ENCODE measurements at regions not wholly inside any gene's neighbourhood (a gene's known extent, or its start where the extent isn't known, plus 50 kb on each side); places are given as distances from the start of the nearest gene placed in this dataset.
A peak's percentile ranks its signal among the peaks of the same experiment; 100 is the strongest.

DNA sequence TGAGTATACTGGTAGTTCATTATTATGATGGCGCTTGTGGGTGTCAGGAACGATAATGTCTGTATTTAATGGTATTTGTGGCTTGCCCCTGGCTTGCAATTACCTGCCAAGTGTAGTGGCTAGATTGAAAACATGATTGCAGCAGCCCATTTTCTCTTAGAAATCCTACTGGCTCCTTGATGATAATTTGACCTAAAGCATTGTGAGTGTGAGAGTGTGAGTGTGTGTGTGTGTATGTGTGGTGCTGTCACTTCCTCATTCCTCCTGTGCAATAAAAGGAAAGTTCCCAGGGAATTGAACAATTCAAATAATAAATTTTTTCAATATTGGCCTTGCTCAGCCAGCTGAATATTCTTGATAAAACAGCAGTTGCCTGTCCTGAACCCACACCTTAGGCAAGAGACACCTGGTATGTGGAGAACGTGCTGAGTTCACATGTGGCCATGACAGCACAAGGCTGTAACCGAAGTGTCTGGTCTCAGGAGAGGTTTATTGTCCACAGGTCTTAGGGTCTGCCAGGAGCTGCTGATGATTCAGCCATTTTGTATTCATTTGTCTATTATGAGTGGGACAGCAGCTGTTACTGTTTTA lies 193.3 kb downstream of the CD47 start:
- DNase-seq (ENCODE audit: low read depth), result peak; percentile 45

DNA sequence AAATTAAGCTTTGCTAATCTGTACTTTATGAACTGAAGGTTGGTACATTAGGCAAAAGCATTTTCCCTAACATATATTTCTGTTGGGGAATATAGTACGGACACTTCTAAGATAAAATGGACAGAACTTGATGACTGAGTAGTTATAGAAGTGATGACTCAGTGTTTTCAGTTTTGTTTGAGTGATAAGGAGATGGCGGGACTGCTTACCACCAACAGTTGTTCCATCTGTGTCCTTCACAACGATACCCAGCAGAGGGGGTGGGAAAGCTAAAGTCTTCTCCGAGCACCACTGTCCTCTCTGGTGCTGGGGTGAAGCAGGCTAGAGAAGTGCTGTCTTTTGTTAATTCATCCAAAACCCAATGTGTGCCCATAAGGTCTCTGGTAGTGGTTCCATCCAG lies 195.8 kb downstream of the CD47 start:
- DNase-seq (ENCODE audit: low read depth), result no peak

DNA sequence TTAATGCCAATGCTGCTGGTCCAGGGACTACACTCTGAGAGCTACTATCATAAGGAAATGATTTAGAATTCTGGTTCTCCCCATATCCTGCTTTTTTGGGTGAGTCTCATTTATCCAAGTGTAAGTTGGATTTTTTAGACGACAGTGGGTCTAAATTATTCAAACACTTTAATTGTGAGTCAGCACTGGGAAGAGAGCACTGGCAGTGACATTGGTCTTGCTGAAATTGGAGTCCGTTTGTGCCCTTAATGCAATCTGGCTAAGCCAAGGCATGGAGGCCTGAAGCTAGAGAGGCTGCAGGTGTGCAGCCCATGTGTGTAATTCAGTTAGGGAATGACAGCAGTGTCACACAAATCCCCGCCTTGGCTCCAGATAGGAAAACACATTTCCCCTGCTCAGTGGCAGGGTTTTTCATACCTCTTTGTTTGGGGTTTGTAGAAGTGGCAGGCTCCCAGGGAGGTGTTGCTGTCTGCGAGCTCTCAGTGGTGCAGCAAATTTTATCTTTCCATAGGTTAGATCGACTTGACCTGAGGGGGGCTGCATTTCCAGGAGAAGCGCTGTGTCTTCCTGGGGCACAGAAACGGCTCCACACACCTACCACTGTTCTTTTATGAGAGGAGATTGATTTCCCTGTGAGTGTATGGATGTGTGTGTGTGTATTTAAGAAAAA lies 197.7 kb downstream of the CD47 start:
- DNase-seq (ENCODE audit: low read depth), result peak; percentile 75

DNA sequence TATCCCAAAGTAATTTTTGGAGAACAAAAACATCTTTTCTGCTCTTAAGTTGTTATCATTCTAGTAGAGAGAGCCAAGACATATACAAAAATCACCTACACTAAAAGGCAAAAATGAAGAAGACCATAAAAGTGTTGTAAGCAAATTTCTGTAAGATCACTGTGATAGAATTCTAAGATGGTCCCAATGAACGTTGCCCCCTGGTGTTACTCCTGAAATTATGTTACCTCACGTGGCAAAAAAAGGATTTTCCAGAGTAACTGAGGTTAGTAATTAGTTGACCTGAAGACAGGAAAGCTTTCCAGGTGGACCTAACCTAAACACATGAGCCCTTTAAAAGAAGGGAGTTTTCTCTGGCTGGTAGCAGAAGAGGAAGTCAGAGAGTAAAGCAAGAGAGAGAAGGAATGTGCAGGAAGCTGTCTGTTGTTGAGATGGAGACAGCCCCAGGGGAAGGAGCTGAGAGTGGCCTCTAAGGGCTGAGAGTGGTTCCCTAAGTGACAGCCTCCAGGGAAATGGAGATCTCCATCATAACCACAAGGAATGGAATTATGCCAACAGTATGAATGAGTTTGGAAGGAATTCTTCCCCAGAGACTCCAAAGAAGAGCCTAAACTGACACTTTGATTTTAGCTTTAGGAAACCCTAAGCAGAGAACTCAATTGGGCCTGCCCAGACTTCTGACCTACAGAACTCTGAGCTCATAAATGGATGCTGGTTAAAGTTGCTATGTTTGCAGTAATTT lies 205.9 kb downstream of the CD47 start:
- DNase-seq (ENCODE audit: low read depth), result peak; percentile 98

DNA sequence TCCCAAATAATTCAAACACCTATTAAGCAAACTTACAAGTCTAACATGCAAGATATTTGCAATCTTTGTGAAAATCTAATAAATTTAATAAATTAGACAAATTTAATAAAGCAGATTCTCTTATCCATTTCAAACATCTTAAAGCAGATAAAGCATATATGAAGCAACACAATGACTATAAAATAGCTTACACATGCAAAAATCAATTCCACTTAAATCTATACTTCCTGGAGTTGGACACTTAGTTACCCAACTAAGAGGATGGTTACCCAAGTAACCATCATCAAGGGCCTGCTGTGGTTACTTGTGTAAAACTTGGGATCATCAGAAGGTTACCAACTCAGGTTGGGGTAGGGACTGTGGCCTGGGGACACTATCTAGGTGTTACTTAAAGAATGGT lies 206.8 kb downstream of the CD47 start:
- DNase-seq (ENCODE audit: low read depth), result no peak

DNA sequence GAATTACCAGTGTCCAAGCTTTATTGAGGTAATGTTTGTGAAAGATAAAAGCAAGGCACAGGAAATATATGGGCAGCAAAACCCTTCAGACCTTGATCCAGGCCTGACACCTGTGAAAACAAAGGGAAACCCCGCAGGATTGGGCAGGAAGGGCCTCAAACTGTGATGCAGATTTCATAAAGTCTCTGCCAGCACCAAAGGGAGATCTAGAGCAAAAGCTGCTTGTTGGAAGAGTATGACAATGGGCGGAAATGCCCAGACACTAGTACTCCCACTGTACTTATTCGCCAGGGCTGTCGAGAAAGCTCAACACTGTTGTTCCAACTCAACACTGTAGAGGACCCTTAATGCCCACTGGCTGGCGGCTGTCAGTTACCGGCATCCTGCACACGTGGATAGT lies 207.9 kb downstream of the CD47 start:
- no peak for DNase-seq (ENCODE audit: low read depth)

DNA sequence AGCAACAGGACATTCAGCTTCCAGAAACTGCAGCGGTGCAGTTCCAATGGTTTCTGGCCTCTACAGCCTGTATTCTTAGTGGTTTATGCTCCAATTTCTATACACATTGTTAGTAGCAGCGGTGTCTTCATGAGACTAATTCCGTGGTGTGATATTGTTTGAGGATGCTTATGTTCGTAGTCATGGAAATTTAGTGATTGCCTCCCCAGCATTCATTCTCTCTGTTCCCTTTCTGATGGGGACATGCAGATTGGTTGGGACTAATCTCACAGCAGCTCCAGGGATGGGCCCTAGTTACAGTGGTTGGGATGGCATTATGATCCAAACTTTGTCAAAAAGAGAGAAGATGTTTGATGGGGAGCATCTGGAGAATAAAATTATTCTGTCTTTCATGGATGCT lies 208.6 kb downstream of the CD47 start:
- no peak for DNase-seq (ENCODE audit: low read depth)

DNA sequence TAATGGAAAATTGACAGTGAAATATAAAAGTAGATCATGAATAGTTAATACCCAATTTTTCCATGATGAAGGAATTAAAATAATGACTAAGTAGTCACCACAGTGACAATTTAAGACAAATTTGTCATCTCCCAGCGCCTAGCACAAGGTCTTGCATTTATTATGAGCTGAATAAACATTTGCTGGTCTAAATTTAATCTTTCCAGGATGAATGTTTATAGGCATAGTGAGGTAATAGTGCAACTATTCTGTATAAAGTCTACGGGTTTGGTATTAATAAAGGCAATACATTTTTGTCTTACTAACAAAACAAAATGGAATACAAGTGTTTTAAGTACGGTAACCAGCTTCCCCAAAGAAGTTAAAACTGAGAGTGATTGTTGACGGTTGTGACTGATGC lies 209.3 kb downstream of the CD47 start:
- peak; percentile 34 for DNase-seq (ENCODE audit: low read depth)

DNA sequence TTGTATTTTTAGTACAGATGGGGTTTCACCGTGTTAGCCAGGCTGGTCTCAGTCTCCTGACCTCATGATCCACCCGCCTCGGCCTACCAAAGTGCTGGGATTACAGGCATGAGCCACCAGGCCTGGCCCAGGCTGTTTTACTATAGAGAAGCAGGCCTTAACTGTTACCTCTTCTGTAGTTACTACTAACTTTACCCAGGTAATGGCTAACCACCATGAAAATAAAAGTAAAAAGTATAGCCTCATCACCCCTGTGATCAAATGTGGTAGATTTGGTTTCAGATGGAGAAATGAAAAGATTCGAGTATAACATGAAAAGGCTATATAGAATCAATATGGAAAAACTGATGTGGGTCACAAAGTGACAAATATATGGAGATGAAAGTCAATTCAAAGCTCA lies 210.1 kb downstream of the CD47 start:
- no peak for DNase-seq (ENCODE audit: low read depth)

DNA sequence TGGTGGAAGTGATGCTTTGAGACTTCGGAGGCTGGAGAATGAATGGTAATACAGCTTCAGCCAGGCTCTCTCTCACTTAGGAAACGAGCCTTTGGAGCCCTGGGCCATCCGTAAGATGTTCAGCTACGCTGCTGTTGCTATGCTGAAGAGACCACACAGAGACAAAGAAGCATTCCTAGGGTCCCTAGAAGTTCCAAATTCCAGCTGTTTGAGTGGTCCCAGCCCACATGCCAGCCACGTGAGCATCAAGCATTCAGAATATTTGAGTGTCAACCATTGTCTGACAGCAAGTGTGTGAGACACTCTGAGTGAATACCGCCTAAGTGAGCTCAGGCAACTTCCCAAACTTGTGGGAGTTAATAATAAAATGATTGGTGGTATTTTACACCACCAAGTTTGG lies 212.9 kb downstream of the CD47 start:
- DNase-seq (ENCODE audit: low read depth), result peak; percentile 2

DNA sequence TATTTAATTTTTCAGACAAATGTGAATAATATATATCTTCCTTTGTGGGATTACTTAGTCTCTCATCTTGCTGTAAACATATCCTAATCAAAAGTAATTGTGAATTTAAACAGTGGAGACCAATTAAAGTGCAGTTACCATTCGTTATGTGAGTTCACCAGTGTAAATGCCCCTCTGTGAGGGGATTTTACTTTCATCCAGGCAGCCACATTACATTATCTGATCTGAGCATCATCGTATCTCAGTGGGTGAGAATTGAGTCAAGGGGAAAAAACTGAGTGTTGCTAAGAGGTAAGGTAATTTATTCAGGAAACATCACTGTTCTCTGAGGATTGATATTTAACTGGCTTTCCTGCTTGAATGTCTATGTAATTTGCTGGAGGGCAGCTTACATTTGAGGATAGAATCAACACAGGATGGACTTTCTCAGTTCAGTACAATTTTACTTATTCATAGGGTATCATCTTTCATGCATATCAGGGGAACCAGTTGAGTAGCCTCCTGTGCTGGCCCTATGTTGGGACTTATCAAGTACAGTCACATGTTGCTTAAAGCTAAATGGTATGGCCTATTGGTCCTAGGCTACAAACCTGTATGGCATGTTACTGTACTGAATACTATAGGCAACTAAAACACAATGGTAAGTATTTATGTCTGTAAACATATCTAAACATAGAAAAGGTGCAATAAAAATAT lies 219.7 kb downstream of the CD47 start:
- DNase-seq (ENCODE audit: low read depth), result no peak

DNA sequence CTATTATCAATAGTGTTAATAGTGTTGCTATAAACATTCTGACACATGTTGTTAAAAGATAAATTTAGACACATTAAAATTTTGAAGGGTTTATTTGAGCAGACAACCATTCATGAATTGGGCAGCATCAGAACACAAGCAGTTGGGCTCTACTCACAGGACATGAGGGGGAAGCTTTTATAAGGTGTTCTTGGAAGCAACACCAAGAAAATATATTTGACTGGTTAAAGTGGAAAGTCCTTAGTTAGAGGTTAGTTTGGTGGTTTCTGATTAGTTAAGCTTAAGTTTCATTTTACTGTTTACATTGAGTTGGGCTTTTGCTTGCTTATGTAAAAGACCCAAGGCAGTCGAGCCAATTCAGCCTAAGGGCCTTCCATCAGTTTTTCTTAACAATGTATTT lies 220.7 kb downstream of the CD47 start:
- no peak for DNase-seq (ENCODE audit: low read depth)

DNA sequence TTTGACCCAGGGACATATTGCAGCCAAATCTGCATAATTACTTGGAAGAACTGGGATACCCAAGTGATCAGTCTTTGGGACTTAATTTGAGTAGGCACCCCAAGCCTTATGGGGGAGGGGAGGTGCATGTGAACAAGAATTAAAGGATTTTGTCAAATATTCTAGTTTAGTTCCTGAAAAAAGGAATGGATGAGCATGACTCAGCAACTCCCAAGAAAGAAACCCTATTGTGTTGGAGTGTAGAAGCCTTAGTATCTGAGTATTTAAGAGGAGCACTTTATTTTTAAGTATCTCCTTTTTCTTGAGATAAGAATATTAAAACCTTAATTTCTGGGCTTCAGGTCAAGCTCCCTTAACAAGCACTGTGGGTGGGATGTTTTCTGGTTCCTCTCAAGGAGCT lies 222.4 kb downstream of the CD47 start:
- DNase-seq (ENCODE audit: low read depth), result no peak

DNA sequence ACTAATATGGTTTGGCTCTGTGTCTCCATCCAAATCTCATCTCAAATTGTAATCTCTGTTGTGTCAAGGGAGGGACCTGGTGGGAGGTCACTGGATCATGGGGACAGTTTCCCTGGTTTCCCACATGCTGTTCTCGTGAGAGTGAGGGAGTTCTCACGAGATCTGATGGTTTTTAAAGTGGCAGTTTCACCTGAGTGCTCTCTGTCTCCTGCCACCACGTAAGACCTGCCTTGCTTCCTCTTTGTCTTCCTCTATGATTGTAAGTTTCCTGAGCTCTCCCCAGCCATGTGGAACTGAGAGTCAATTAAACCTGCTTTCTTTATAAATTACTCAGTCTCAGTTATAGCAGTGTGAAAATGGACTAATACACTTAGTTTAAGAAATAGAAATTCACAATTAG lies 228.9 kb downstream of the CD47 start:
- no peak for DNase-seq (ENCODE audit: low read depth)

DNA sequence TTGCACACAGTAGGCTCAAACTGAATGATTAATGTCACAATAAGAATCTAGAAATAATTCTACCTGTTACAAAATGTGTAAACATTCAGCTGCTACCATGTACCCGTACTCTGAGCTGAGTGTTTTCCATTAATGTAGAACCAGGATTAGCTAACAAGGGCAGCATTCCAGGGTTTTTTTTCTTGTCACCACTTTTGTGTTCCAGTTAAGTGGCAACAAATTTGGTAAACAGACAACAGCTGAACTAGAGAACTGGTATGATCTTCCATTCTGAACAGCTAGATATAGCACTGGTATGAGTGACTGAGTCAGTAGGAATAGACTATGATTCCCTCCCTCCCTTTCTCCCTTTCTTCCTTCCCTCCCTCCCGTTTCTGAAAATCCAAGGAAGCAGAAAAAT lies 229.4 kb downstream of the CD47 start:
- DNase-seq (ENCODE audit: low read depth), result no peak
